H1 (cell line): ENCODE measurements at regions not wholly inside any gene's neighbourhood (a gene's known extent, or its start where the extent isn't known, plus 50 kb on each side); places are given as distances from the start of the nearest gene placed in this dataset.
A peak's percentile ranks its signal among the peaks of the same experiment; 100 is the strongest.

Experiments
- CTCF ChIA-PET: fragments of 300-600 bp; sonication (Branson Sonifier 250); formaldehyde crosslinking; loops from one replicate; lab custom pipeline; 2021; ENCODE audit not compliant: partially characterized antibody; lab: Charles Lee
- POLR2A ChIA-PET: fragments of 300-600 bp; sonication (Branson Sonifier 250); formaldehyde crosslinking; loops from one replicate; lab custom pipeline; 2021; ENCODE audit warnings: inconsistent platforms; ENCODE audit not compliant: partially characterized antibody; lab: Charles Lee
- DNase-seq, 2 experiments: peaks; one replicate each; pipeline versions ENCODE4 v3.0.0 to v3.0.0-alpha.2; 2010 to 2022; ENCODE audit warnings: low spot score in 2 of 2, low read depth in 1 of 2, mixed read lengths in 1 of 2
- FAIRE-seq: peaks from 2 replicates; lab custom pipeline; 2011; peaks lifted over from hg19 to GRCh38; lab: Jason Lieb, UNC
- H2AFZ ChIP-seq: 2 replicates; pipeline ENCODE4 v1.8.1; 2012; ENCODE audit warnings: low read length, inconsistent platforms
- H2AK5ac ChIP-seq: 2 replicates; pipeline ENCODE4 v1.6.1; 2013; ENCODE audit warnings: low read depth, low read length
- H2BK120ac ChIP-seq: replicated peaks from 2 replicates; pipeline ENCODE3; 2013; ENCODE audit warnings: low read depth, low read length, inconsistent platforms
- H2BK12ac ChIP-seq: 2 replicates; pipeline ENCODE4 v1.6.1; 2013; ENCODE audit warnings: low read depth, low read length
- H2BK15ac ChIP-seq: 2 replicates; pipeline ENCODE4 v1.6.1; 2013; ENCODE audit warnings: low read length
- H2BK20ac ChIP-seq: 2 replicates; pipeline ENCODE4 v1.6.1; 2013; ENCODE audit warnings: low read length
- H2BK5ac ChIP-seq: 2 replicates; pipeline ENCODE4 v1.6.1; 2013; ENCODE audit warnings: low read depth, low read length
- H3K14ac ChIP-seq: 2 replicates; pipeline ENCODE4 v1.6.1; 2013; ENCODE audit warnings: inconsistent platforms; ENCODE audit not compliant: insufficient read length
- H3K18ac ChIP-seq: 2 replicates; pipeline ENCODE4 v1.6.1; 2013; ENCODE audit warnings: low read length; ENCODE audit errors: extremely low read depth
- H3K23ac ChIP-seq: 2 replicates; pipeline ENCODE4 v1.6.1; 2013; ENCODE audit warnings: inconsistent platforms; ENCODE audit not compliant: insufficient read length
- H3K23me2 ChIP-seq: 2 replicates; pipeline ENCODE4 v1.6.1; 2013; ENCODE audit warnings: low read depth, low read length
- H3K27ac ChIP-seq: 2 replicates; pipeline ENCODE4 v1.6.1; 2011; ENCODE audit warnings: low read depth, low read length, inconsistent platforms
- H3K27me3 ChIP-seq, 4 experiments: replicated peaks in 1 of 4; 1 replicate in 1 of 4; 2 replicates in 3 of 4; pipeline versions ENCODE4 v1.6.1 to v1.8.1; 2011 to 2013; ENCODE audit warnings: low read length in 3 of 4, mild to moderate bottlenecking in 3 of 4, inconsistent platforms in 2 of 4, mixed read lengths in 2 of 4, moderate library complexity in 1 of 4; ENCODE audit not compliant: control insufficient read depth in 3 of 4, insufficient read depth in 3 of 4; ENCODE audit errors: extremely low read depth in 1 of 4
- H3K36me3 ChIP-seq, 4 experiments: 2 replicates each; pipeline versions ENCODE4 v1.6.1 to v1.8.1; 2011 to 2013; ENCODE audit warnings: mild to moderate bottlenecking in 4 of 4, low read length in 3 of 4, moderate library complexity in 2 of 4, control low read depth in 1 of 4, inconsistent platforms in 1 of 4; ENCODE audit not compliant: insufficient read depth in 4 of 4, control insufficient read depth in 2 of 4
- H3K4ac ChIP-seq: replicated peaks from 2 replicates; pipeline ENCODE3; 2013; ENCODE audit warnings: low read length, low read depth, mixed read lengths, inconsistent platforms; ENCODE audit not compliant: insufficient read length
- H3K4me1 ChIP-seq, 4 experiments: replicated peaks in 1 of 4; 1 replicate in 1 of 4; 2 replicates in 3 of 4; pipeline versions ENCODE4 v1.6.1 to v1.8.1; 2011 to 2013; ENCODE audit warnings: low read length in 3 of 4, inconsistent platforms in 2 of 4, mixed read lengths in 1 of 4; ENCODE audit not compliant: insufficient read depth in 4 of 4, control insufficient read depth in 3 of 4
- H3K4me2 ChIP-seq, 2 experiments: 2 replicates each; pipeline versions ENCODE4 v1.6.1 to v1.8.1; 2011 to 2013; ENCODE audit warnings: low read depth in 2 of 2, low read length in 2 of 2, control low read depth in 1 of 2, inconsistent platforms in 1 of 2, mild to moderate bottlenecking in 1 of 2; ENCODE audit not compliant: insufficient read depth in 1 of 2
- H3K4me3 ChIP-seq, 4 experiments: fragments of 200-600, 300-600 bp in 1 of 4; sonication (generic), shearing (Covaris generic), sonication (Bioruptor Twin) in 1 of 4; 2 replicates each; pipeline versions ENCODE4 v1.5.1 to v1.8.1; 2011 to 2016; ENCODE audit warnings: low read length in 4 of 4, low read depth in 3 of 4, control low read depth in 2 of 4, inconsistent platforms in 2 of 4, mild to moderate bottlenecking in 2 of 4, mixed read lengths in 1 of 4, moderate library complexity in 1 of 4; ENCODE audit not compliant: insufficient read depth in 2 of 4; ENCODE audit errors: extremely low read depth in 1 of 4
- H3K56ac ChIP-seq: replicated peaks from 2 replicates; pipeline ENCODE3; 2013; ENCODE audit warnings: low read depth, mild to moderate bottlenecking, mixed read lengths, low read length, inconsistent platforms; ENCODE audit not compliant: insufficient read length
- H3K79me1 ChIP-seq: 2 replicates; pipeline ENCODE4 v1.6.1; 2013; ENCODE audit warnings: low read depth, low read length, control low read depth
- H3K79me2 ChIP-seq, 2 experiments: 2 replicates each; pipeline versions ENCODE4 v1.6.1 to v1.8.1; 2012 to 2013; ENCODE audit warnings: low read length in 2 of 2, mild to moderate bottlenecking in 2 of 2, inconsistent platforms in 1 of 2; ENCODE audit not compliant: insufficient read depth in 2 of 2, control insufficient read depth in 1 of 2
- H3K9ac ChIP-seq, 4 experiments: replicated peaks in 1 of 4; 1 replicate in 1 of 4; 2 replicates in 3 of 4; pipeline versions ENCODE4 v1.6.1 to v1.8.1; 2011 to 2013; ENCODE audit warnings: low read depth in 3 of 4, low read length in 3 of 4, control low read depth in 2 of 4, mild to moderate bottlenecking in 2 of 4, moderate library complexity in 2 of 4, inconsistent platforms in 1 of 4; ENCODE audit errors: extremely low read depth in 1 of 4
- H3K9me3 ChIP-seq, 2 experiments: 2 replicates each; pipeline versions ENCODE4 v1.6.1 to v1.8.1; 2012 to 2013; ENCODE audit warnings: mild to moderate bottlenecking in 2 of 2, moderate library complexity in 2 of 2, control low read depth in 1 of 2, inconsistent platforms in 1 of 2, low read depth in 1 of 2, low read length in 1 of 2, mixed read lengths in 1 of 2; ENCODE audit not compliant: insufficient read depth in 2 of 2
- H4K20me1 ChIP-seq, 2 experiments: replicated peaks in 1 of 2; 2 replicates each; pipeline versions ENCODE3 to v1.8.1; 2011 to 2013; ENCODE audit warnings: inconsistent platforms in 2 of 2, low read length in 2 of 2, mild to moderate bottlenecking in 1 of 2; ENCODE audit not compliant: insufficient read depth in 2 of 2, control insufficient read depth in 1 of 2
- H4K5ac ChIP-seq: 2 replicates; pipeline ENCODE4 v1.6.1; 2013; ENCODE audit warnings: low read length, low read depth, mixed read lengths, inconsistent platforms; ENCODE audit not compliant: insufficient read length
- H4K8ac ChIP-seq: 2 replicates; pipeline ENCODE4 v1.8.0; 2013; ENCODE audit warnings: mild to moderate bottlenecking, moderate library complexity, low read length, inconsistent platforms; ENCODE audit not compliant: insufficient read depth; ENCODE audit errors: extremely low read depth
- H4K91ac ChIP-seq: replicated peaks from 2 replicates; pipeline ENCODE3; 2013; ENCODE audit warnings: low read length, mixed read lengths, inconsistent platforms; ENCODE audit not compliant: insufficient read length
- MAFK ChIP-seq: IDR thresholded peaks from 2 replicates; pipeline ENCODE4 v1.6.1; 2012; ENCODE audit warnings: low read depth, mild to moderate bottlenecking, improper control_type of control experiment, low read length
- SIN3A ChIP-seq, 2 experiments: IDR thresholded peaks in 1 of 2; conservative IDR thresholded peaks in 1 of 2; 2 replicates each; pipeline ENCODE4 v1.6.1; 2011 to 2012; ENCODE audit warnings: low read length in 2 of 2, improper control_type of control experiment in 1 of 2, low read depth in 1 of 2, mild to moderate bottlenecking in 1 of 2
- WGBS, 2 experiments: shearing (Covaris generic) in 1 of 2; methylation state at CpG; one replicate each; pipeline versions ENCODE4 v1.1.6 to v1.1.7; 2013 to 2015; ENCODE audit warnings: low lambda C conversion rate in 2 of 2, mixed read lengths in 2 of 2, inconsistent platforms in 1 of 2, low coverage in 1 of 2, missing lambda C conversion rate in 1 of 2; ENCODE audit not compliant: insufficient replicate concordance in 2 of 2, insufficient coverage in 1 of 2, insufficient read length in 1 of 2; ENCODE audit errors: extremely low coverage in 1 of 2, missing lambda C conversion rate in 1 of 2; 5-methylcytosine and 5-hydroxymethylcytosine counted together

GRCh38 chr13:84609716-84610115 lies 727.4 kb upstream of the SLITRK1 start:
- H2BK12ac ChIP-seq, result no peak overlapping the region
- H3K27me3 ChIP-seq, result no peaks in the 10 kb centered on the region
- no peaks in the 10 kb centered on the region for H3K9me3 ChIP-seq
- no peak overlapping the region for H3K23ac ChIP-seq
- no peak overlapping the region for H3K14ac ChIP-seq
- H3K23me2 ChIP-seq, result no peaks in the 10 kb centered on the region
- no peak overlapping the region for H3K4ac ChIP-seq
- no peak overlapping the region for H2BK120ac ChIP-seq
- H2BK20ac ChIP-seq, result no peak overlapping the region
- no peak overlapping the region for H4K5ac ChIP-seq
- no peak overlapping the region for H3K9ac ChIP-seq
- H4K20me1 ChIP-seq, result no peaks in the 10 kb centered on the region
- H3K4me1 ChIP-seq, result no peaks in the 10 kb centered on the region; a peak in 1 of 7 replicates
- WGBS, 2 experiments, result 90% methylated on average over 1 of the region's 1 CpG; no CpG with 5 or more reads in 1 of the 2 experiments
- H3K36me3 ChIP-seq, result no peaks in the 10 kb centered on the region
- H4K91ac ChIP-seq, result no peak overlapping the region
- TF ChIP-seq MAFK, result peak; percentile 27; the same call in 1 of the 2 replicates
- no peak for TF ChIP-seq SIN3A (conservative IDR thresholded peaks at IDR 0.05 in 1 of 2, IDR thresholded peaks at IDR 0.05 in 1 of 2; ENCODE audit: low read depth in 1 of 2, low read length in 2 of 2)
- ChIA-PET CTCF (no interaction called here), POLR2A (no interaction called here)
- no peaks in the 10 kb centered on the region for H3K79me1 ChIP-seq
- DNase-seq (no peak), FAIRE-seq (no peak)
- H2AFZ ChIP-seq, result no peak overlapping the region
- H2AK5ac ChIP-seq, result no peak overlapping the region
- no peak overlapping the region for H2BK5ac ChIP-seq
- no peak overlapping the region for H3K56ac ChIP-seq
- H3K79me2 ChIP-seq, result no peaks in the 10 kb centered on the region
- H3K4me3 ChIP-seq, result no peak overlapping the region
- H3K27ac ChIP-seq, result no peak overlapping the region
- H3K4me2 ChIP-seq, result no peak overlapping the region
- no peak overlapping the region for H4K8ac ChIP-seq
- no peak overlapping the region for H2BK15ac ChIP-seq
- H3K18ac ChIP-seq, result no peak overlapping the region
